AG04449 (cell line): ENCODE measurements at regions not wholly inside any gene's neighbourhood (a gene's known extent, or its start where the extent isn't known, plus 50 kb on each side); places are given as distances from the start of the nearest gene placed in this dataset.

Source experiments
- CTCF ChIA-PET: fragments of 350-600 bp; formaldehyde crosslinking; extraction: SDS; loops from one replicate; lab custom pipeline; 2021; ENCODE audit warnings: antibody characterized with exemption; lab: Yijun Ruan, JAX
- POLR2A ChIA-PET: fragments of 400-600, 350-600 bp; formaldehyde crosslinking; extraction: SDS; loops from one replicate; lab custom pipeline; 2020; ENCODE audit warnings: antibody characterized with exemption, inconsistent platforms; lab: Yijun Ruan, JAX
- DNase-seq: peaks from one replicate; pipeline ENCODE4 v3.0.0-alpha.2; 2010; ENCODE audit warnings: low read depth, low spot score
- H3K4me3 ChIP-seq: 2 replicates; pipeline ENCODE4 v1.5.1; 2011; ENCODE audit warnings: low read depth, mild to moderate bottlenecking, control low read depth, low read length
- CTCF ChIP-seq: IDR thresholded peaks from one replicate; pipeline ENCODE4 v1.5.1; 2011; ENCODE audit warnings: mild to moderate bottlenecking, moderate library complexity, low read length, control low read depth, inconsistent platforms; ENCODE audit not compliant: insufficient read depth; ENCODE audit errors: missing control alignments

- ChIA-PET CTCF (no interaction called here), POLR2A (no interaction called here)
- TF ChIP-seq CTCF = no peak
- no peak overlapping the region for H3K4me3 ChIP-seq
- no peak for DNase-seq
Measured at GRCh38 chr1:5620418-5620817, 371.8 kb downstream of the NPHP4 start.

GRCh38 chr1:5619469-5619868 is 372.8 kb downstream of the NPHP4 start:
- no peak for TF ChIP-seq CTCF
- ChIA-PET POLR2A (no interaction called here), CTCF (no interaction called here)
- no peak for DNase-seq
- no peak overlapping the region for H3K4me3 ChIP-seq

- ChIA-PET CTCF (no interaction called here), POLR2A (no interaction called here)
- DNase-seq = no peak
- no peak for TF ChIP-seq CTCF
- H3K4me3 ChIP-seq = no peak overlapping the region
Measured at GRCh38 chr1:5617546-5617945, 374.7 kb downstream of the NPHP4 start.

- POLR2A ChIA-PET = no interaction called here
- no peak overlapping the region for H3K4me3 ChIP-seq
- no peak for TF ChIP-seq CTCF
- CTCF ChIA-PET = no interaction called here
- DNase-seq = no peak
Measured at GRCh38 chr1:5617179-5617520, 375.1 kb downstream of the NPHP4 start.

- no peak for DNase-seq
- TF ChIP-seq CTCF = no peak
- POLR2A ChIA-PET = no interaction called here
- CTCF ChIA-PET = no interaction called here
- no peak overlapping the region for H3K4me3 ChIP-seq
Measured at GRCh38 chr1:5616366-5617178, 375.7 kb downstream of the NPHP4 start.

- TF ChIP-seq CTCF = no peak
- CTCF ChIA-PET = no interaction called here
- POLR2A ChIA-PET = no interaction called here
- no peak for DNase-seq
- H3K4me3 ChIP-seq = no peak overlapping the region
Measured at GRCh38 chr1:5615076-5615475, 377.1 kb downstream of the NPHP4 start.
